Renal cortical epithelial cell (primary cell): ENCODE measurements at regions not wholly inside any gene's neighbourhood (a gene's known extent, or its start where the extent isn't known, plus 50 kb on each side); places are given as distances from the start of the nearest gene placed in this dataset.

Experiments used
- DNase-seq: peaks from one replicate; pipeline ENCODE4 v3.0.0-alpha.2; 2011; ENCODE audit warnings: low read depth

DNA sequence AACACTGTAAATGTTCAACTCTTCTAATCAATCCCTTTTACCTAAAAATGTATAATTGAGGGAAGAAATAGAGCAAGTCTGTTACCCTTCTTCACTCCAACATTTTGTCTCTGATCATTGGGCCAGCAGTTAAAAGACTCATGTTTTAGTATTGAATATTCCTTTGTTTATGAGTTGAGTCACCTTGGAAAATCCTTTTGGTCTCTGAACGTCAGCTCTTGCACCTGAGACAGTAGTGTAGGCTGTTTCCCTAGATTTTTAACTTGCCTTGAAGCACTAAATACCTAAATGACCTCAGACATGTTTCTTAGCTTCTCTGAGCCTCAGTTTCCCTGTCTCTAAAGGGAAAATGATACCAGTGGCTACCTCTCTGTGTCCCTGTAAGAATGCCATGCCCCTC lies 184.2 kb downstream of the RFC3 start:
- DNase-seq = no peak

DNA sequence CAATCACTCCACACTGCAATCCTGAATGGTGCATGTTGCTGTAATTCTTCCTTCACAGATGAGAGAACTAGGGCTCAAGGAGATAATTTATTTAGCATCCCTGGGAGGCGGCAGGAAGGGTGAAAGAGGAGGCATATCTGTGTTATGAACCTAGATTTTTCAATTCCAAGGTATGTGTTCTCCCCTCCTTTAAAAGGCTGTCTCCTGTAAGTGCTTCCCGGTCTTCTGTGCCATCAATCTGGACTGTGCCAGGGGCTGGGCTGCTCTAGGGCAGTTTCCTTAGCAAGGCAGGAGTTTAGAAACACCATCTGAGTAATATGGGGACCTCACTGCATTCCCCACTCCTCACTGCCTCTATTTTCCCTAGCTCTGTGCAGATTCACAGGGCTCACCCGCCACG lies 185.0 kb downstream of the RFC3 start:
- DNase-seq = no peak

DNA sequence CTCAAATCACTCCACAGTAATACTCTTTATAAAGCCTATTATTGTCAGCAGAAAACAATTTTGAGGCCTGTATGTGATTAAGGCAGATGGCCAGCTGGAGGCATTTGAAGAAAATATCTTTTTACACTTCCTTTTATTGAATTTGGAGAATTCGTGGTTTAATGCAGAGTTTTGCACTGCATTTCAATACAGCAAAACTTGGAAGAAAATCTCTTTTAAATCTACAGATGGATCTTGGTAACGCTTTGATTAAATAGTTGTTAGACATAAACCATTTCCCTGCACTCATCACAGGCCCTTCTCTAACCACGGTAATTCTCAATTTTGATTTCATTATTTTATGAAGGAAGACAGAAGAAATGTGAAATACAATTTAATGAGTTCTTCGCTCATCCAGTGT lies 185.7 kb downstream of the RFC3 start:
- DNase-seq = no peak

DNA sequence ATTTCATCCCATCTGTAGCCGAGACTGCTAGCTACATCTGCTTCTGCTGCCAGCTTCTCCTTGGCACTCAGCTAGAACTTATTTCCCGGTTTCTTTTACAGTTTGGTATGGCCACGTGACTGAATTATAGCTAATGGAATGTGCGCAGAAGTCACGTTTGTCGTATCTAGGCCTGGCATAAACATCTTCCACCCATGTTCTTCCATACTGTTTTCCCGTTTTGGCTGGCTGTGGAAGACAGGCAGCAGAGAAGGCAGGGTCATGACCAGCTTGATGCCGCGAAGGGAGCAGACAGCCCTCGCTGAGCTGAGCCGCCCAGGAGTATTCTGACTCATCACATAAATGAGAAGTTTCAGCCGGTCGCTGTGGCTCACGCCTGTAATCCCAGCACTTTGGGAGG lies 186.7 kb downstream of the RFC3 start:
- no peak for DNase-seq

DNA sequence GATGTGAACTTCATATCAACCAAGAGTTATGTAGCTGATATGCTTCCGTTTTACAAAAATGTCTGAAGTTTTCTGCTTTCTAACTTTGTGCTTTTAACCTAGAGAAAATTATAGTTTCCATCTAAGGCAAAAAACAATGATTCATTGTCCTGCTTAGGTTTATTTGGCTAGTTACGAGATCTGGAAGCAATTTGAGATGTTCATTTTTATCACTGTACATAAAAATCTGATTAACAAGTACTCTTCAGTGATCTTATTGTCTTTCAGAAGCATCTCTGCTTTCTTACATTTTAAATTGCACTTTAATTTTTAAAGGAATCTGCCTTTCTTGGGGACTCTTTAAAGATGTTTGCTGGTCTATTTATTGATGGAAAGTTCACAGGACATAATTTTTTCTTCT lies 188.1 kb downstream of the RFC3 start:
- DNase-seq = no peak

DNA sequence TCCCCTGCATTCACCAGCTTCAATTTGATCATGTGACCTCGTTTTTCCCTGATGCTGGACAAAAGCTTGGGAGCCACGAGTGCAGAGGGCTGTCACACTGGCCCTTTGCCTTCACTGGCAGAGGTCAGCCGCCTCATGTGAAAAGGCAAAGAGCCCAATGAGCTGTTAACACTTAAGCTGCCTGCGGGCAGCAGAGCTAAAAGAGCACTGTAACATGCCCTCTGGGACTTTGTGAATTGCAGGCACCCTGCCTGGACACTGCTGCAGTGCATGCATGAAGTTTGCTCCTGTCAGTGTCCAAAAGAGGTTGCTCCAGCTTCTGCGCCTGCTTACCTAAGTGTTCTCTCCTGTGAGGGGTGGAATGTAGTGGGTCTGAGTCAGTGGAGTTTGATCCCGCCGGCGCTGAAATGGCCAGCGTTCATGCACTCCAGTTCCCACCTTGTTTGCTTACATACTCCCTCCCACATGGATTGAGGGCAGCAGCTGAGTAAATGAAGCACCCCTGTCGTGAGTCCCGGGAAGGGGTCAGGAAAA lies 193.7 kb downstream of the RFC3 start:
- DNase-seq = no peak

DNA sequence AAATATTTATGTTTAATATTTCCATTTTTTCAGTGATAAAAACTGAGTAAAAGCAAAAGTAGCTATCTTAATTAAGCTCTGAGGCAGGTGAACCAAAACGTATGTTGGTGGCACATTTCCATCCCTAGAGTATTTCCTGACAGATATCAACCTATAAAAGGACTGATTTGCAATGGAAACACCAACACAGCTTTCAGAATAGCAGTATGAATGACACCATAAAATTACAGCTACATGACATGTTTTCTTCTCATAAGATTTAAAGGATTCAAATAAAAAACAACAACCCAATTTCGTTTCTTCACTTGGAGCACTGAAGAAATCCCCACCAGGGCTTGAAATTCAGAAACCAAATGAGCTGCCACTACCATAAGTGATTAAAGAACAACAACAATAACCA lies 194.4 kb downstream of the RFC3 start:
- DNase-seq = no peak

DNA sequence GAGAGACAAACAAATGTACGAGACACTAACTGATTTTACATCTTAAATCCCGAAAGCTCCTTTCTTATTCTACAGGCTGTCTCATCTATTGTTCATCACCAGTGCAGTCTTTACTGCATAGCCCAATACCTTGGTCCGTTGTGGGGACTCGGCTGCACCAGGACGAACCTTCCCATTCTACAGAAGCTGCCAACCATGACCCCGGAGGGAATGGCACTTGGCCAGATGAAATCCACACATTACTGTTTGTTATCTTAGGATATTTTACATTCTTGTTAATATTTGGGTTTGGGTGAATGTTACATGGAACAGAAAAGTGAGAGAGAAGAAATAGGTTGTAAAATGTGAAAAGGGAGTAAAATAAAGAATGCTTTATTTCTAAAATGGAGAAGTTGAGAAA lies 195.1 kb downstream of the RFC3 start:
- no peak for DNase-seq

DNA sequence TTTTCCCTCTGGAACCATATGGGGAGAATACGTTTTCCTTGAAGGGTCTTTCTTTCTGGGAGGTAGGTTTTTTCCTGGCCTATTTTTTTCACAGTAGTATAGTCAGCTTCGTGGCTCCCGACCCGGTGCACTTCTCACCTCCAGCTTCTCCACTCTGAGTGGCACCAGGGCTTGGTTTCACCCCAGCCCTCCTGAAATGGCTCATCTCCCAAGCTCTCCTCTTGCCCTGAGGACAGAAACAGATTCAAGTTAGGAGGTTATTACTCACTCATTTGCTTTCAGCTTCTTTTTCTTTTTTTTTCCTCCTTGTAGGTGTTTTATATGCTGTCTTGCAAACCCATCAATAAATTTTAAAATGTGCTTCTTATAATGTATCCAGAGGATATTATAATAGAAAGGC lies 199.3 kb downstream of the RFC3 start:
- peak; percentile 31 for DNase-seq

DNA sequence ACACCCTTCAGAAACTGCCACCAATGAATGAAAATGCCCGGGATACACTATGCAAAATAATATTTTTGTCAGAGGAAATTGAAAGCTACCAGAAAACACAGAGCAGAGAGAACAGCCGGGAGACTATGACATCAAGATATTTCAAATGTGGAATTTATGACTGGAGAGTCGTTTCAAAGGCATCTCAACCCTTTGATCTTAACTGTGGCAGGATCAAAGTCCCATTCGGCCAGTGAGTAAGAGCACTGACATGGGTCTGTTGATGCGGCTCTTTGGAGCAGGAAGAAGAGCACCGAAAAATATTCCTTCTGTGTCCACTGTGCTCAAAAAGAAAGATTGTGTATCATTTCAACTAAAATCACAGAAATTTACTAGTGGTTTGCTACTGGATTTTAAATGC lies 201.9 kb downstream of the RFC3 start:
- DNase-seq = peak; percentile 84

DNA sequence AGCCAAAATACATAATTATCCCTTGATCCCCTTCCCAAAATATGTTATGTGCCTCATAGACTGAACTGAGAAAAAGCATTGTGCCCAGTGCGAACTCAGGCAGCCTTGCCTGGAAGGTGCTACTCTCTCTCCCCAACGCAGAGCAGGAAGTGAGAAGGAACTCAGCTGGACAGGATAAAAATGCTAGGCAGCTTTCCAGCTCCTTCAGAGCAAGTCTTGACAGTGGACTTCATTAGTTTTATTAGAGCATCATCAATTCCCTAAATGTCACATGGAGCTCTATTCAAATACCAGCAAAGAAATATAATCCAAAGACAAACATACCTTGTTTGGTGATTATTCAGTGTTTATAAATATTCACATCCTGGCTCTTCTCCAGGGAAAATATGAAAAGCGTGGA lies 202.4 kb downstream of the RFC3 start:
- no peak for DNase-seq

DNA sequence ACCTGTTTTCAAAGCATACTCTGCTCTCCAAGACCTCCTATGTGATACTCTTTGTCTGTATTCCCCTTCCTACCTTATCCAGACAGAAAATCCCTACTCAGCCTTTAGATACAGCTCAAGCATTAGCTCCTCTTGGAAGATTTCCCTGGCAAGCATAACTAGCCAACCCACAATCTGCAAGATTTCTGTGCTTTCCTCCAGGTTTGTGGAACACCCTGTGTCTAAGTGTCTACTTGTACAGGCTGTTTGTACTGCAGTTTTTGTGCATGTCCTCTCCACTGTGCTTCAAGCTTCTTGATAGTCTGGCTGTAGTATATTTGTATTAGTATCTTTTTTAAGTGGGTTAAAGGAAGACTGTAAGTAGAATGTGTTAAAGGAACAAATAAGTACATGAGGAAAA lies 203.7 kb downstream of the RFC3 start:
- no peak for DNase-seq

DNA sequence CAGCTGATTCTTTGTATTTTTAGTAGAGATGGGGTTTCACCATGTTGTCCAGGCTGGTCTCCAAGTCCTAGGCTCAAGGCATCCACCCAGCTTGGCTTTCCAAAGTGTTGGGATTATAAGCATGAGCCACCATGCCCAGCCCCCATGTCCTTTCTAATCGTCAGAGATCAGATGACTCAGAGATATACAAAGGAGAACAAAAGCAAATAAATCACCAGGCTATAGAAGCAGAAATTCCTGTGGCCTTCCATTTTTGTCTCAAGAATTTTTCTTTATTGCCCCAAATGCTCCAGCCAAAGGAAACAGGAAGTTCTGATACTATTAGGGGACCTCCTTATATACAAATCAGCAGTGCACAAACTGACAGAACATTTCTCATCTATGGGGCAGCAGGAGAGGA lies 207.8 kb downstream of the RFC3 start:
- peak; percentile 73 for DNase-seq

DNA sequence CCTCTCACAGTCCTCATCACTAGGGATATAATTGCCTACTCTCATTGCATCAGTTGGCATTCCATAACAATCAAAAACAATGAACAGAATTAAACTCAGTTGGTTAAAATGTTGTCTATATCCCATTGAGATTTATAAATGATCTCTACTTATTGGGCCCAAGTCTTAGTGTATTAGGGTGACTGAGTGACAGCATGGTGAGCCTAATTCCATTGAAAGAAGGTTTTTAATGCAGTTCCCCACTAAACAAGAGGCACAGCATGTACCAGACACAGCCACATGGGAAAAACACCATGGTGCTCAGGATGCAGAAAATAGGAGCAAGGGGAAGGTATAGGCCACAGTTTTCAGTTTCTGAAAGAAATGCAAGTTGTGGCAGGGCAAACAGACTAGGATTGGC lies 208.4 kb downstream of the RFC3 start:
- DNase-seq = no peak

DNA sequence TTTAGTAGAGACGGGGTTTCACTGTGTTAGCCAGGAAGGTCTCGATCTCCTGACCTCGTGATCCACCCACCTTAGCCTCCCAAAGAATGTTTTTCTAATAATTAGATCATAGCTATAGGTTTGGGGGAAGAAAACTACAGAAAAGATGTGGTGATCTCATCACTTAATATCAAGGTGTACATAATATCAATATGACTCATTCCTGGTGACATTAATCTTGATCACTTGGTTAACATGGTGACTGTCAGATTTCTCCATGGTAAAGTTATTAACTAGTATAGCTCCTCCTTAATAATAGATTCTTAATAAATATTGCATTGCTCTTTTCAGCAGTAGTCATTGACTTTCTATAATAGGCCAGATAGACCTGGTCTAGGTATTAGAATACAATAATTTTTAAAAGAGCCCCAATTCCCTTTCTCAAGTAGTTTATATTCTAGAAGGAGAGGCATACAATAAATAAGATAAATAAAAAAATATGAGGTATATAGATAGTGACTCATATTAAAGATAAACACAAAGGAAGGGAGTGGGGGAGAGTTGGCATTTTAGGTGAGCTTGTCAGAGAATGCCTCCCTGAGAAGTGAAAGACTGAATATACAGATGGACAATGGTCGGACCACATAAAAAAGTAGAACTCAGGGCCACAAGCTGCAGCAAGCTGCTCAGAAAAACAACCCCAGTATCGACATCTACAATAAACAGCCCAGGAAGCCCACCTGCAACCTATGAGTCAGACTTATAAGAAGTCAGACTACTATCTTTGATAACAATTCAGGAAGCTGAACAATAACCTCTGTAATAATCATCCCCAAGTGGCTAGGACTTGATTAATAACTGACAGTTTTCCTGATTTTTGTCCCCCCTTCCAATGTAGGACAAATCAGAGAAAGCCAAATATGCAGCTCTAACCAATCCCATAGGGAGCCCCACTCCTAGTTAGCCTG lies 210.8 kb downstream of the RFC3 start:
- DNase-seq = no peak

DNA sequence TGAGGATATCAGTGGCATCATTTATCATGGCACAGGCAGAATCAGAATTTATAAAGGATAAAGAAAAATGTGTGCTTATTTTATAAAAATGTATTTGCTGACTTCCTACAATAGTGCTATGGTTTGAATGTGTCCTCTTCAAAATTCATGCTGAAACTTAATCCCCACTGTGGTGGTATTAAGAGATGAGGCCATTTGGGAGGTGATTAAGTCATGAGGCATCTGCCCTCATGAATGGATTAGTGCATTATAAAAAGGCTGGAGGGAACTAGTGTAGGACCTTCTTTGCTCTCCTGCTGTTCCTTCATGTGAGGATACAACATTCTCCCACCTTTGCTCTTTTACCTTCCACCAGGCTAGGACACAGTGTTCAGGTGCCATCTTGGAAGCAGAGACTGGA lies 212.8 kb downstream of the RFC3 start:
- DNase-seq = no peak

DNA sequence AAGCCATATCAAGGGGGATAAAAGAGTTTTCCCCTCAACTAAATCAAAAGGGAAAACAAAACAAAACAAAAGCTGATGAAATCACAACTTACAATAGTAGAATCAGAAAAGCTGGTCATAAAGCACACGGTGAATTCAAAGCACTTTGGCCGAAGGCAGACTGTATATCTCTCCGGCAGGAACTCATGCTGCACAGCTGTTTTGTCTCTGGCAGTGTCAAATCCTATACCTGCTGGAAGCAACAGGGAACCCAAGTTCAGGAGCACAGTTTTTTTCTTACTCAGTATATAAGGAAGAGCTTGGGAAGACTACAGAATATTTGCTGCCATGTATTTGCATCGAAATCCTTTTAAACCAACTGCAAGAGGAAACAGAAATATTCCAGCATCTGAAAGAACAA lies 213.7 kb downstream of the RFC3 start:
- DNase-seq = no peak

DNA sequence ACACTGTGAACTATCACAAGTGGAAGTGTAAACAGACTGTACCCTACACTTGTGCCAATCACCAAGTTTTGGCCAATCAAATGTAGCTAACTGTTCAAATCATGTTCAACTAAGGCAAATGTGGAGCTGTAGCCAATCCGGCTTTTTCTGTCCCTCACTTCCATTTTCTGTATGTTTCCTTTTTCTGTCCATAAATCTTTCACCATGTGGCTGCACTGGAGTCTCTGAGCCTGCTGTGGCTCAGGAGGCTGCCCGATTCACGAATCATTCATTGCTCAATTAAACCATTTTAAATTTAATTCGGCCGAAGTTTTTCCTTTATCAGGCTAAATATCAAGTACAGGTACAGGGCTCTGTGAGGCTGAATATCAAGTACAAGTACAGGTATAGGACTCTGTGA lies 216.5 kb downstream of the RFC3 start:
- DNase-seq = no peak

DNA sequence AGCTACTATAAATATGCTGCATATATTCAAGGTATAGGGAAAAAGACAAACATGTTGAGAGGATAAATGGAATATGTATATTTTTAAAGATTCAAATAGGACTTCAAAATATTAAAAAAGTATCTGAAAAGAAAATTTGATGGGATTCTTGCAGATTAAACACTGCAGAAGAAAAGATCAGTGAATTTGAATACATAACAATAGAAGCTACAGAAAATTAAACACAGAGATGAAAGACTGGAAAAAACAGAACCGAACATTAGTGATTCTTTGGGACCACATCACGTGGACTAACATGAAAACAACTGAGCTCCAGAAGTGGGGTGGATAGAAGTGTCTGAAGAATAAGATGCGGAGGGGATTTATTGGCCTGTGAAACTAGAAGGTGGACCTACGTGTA lies 217.2 kb downstream of the RFC3 start:
- DNase-seq = no peak

DNA sequence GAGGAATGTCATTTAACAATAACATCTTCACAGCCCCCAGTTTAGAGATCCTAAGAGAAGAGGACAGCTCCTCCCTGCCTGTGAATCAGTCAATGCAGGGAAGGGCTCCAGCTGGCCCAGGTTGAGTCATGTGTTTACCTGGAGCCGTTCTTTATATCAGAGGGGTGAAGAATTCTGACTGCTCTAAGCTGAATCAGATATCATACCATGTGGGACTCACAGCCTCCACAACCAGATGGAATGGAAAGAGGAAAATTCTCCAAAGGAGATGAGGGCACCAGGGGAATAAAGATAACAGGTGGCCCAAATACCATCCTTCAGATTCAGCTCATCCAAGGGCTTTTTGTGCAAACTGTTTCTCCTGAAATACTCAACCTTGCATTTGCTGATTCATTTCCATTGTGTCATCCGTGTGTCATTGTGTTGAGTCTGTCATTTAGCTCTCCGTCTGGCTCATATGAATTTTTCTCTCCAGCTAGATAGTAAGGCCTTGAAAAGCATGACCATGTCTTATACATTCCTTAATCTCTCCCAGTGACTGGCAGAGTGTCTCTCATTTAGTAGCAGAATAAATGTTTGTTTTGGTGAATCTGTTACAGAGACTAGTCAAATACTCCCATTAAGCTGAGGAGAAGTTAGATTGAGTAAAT lies 217.9 kb downstream of the RFC3 start:
- no peak for DNase-seq

DNA sequence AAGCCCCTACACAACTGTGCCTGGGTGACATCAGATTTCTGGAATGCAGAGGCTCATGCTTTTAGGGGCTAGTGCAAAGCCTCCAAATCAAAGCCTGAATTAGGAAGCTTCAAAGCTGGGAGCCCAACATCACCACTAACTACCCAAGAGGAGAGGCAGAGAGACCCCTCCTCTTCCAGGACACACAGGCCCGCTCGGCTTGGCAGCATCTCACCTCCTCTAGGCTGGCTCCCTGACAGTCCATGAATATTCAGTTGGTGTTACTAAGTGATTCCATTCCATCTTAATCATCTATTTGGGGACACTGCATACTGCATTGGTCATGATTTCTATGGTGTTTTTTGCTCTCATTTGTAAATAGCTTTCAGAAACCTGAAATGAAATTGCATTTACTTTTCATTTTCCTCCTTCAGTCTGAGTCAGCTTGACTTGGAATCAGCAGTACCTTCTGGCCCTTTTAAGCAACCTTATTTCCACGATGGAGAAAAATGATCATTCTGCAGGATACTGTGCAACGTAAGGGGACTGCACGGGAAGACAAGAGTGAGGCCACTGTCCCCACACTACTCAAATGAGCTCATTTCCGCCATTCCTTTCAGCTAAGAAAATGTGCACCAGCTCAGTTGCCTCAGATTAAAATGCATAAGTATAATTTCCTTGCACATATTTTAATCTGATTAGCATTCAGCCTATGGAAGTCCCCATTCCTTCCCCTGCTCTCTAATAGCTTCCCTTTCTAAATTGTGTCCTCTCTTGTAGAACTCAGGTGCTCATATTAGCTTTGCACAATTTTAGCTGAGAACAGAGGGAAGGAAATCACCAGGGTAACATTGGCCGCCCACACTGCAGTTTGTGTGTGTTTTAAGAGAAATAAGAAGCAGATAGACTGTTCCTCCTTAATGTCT lies 219.9 kb downstream of the RFC3 start:
- DNase-seq = no peak

DNA sequence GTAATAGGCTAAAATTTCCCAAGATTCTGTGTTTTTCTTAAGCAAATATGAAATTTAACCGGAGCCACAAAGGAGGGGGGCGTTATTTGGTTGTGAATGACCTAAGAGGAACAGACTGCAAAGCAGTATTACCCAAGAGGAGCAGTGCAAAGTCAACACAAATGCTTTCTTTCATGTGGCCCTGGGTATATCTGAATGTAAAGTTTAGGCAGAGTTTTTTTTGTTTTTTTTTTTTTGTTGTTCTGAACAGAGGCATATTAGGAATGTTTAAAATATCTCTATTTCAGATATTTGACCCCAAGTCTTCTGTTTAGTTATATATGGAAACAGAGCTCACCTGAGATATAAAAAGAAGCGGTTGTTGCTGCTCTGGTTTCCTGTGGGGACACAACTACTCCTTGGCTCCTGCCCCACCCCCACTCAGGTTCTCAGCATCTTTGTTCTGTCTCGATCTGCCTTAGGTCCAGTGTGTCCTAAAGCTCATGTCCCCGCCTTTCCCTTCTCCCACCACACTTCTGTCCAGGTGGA lies 220.7 kb downstream of the RFC3 start:
- DNase-seq = no peak
